Right forelimb (tissue), 1 donor: ENCODE measurements at regions not wholly inside any gene's neighbourhood (a gene's known extent, or its start where the extent isn't known, plus 50 kb on each side); places are given as distances from the start of the nearest gene placed in this dataset.
A peak's percentile ranks its signal among the peaks of the same experiment; 100 is the strongest.

Experiments used
- DNase-seq: peaks from one replicate; pipeline ENCODE4 v3.0.0-alpha.2; 2018

DNA sequence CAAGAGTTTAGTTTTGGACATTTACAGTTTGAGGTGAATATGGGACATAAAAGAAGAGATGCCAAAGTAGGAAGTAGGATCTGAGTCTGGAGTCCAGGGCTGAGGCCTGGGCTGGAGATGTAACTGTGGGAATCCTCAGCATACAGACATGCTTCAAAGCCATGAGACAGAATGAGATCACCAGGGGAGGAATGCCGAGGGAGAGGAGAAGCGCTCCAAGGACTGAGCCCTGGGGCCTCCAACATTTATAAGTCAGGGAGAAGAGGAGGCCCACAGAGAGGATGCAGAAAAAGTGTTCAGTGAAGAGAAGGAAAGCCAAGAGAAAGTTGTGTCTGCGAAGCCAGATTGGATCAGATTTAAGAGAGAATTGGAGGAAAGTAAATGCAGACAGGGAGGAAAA, 277.5 kb upstream of the MYOCD start:
- no peak for DNase-seq

DNA sequence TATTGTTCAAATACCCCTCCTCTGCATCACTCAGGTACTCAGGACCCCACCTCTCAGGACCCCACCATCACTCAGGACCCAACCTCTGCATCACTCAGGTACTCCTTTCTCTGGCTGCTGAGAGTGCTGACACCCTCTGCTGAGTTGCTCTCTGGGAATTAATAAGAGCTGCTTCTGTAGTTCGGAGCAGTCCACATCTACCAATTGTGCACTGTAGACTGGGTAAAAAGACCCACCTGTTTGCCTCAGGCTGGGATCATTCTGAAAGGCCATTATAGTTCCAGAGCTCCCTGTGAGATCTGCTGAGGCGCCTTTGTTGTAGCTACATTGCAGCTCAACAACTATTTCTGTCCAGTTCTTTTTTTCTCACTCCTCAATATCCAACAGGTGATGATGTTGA, 276.3 kb upstream of the MYOCD start:
- DNase-seq, result no peak

DNA sequence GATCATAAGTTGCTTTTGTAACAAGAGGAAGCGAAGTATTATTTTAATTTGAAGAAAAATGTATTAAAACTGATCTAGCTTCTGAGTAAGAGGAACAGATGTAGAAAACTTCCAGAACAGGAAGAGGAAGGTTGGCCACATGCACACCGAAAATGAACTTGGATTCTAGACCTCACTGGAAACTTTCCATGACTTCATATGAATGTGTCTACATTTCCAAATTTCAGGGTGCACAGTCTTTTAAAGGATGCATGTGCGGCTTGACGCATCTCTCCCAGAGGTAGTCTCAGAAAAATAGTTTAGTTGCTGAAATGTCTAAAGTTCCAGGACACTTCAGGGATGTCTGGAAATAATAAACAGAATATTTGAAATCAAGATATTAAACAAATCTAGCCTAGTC, 275.1 kb upstream of the MYOCD start:
- no peak for DNase-seq

DNA sequence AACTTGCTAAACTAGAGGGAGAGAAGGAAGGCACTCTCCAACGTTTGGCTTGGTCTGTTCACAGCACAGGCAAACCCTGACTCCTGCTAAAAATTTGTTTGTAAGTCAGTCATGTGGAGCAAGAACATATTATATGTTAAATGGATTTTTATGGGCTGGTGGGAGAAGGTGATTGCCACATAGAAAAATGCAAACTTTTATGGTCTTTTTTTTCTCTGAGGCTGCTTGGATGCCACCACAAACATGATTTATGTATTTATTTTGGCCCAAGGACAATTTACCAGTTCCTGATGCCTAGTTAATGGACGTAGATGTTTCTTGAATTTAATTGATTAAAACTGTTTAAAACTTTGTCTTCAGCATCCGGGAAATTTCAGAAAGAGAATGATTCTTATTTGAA, 274.2 kb upstream of the MYOCD start:
- DNase-seq, result no peak

DNA sequence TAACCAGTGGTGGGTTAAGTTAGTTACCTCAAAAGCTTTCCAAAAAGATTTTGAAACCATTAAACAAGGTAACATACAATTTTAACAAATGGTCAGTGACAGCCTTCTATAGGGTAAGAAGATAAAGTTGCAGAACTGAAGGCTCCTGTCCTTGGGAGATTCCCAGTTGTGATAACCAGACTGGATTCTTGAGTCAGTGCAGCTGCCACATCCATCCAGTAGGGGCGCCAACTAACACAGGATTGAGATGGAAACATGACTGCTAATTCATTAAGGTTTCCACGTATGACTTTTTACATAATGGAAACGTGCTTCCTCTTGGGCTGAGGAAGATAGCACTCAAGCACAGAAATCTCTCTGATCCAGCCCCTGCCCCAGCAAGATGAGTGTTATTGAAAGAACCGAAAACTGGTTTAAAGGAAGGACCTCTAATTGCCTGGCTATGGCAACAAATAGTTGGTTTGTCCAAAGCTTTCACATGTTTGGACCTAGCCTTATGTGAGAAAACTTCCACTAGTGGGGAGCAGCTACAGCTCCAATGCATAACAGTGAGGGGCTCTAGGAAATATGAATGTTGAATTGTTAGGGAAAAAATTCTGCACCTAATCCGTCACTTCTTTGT, 269.8 kb upstream of the MYOCD start:
- no peak for DNase-seq

DNA sequence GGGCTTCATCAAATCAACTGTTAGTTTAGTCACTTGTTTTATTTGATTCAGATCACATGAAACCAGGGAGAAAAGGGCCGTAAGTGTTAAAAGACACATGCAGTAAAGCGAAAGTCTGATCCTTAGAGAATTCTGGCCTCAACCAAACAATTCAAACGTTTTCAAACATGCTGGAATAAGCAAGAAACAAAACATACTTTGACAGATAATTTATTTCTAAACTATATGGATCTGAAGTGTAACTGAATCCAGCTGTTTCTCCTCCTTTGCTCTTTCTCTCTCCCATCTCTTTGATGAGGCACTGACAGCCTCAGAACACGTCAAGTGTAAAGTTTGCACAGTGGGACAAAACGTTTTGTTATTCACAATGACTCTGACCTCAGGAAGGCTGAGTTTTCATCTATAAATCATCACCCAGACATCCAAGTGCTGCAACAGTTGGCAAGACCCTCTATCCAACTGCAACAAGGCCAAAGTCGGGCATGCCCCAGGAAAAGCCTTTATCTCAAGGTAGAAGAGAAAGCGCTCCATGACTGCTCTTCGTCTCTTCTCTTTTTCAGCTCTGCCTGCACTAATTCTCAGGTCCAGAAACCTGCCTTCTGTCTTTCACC, 267.1 kb upstream of the MYOCD start:
- no peak for DNase-seq

DNA sequence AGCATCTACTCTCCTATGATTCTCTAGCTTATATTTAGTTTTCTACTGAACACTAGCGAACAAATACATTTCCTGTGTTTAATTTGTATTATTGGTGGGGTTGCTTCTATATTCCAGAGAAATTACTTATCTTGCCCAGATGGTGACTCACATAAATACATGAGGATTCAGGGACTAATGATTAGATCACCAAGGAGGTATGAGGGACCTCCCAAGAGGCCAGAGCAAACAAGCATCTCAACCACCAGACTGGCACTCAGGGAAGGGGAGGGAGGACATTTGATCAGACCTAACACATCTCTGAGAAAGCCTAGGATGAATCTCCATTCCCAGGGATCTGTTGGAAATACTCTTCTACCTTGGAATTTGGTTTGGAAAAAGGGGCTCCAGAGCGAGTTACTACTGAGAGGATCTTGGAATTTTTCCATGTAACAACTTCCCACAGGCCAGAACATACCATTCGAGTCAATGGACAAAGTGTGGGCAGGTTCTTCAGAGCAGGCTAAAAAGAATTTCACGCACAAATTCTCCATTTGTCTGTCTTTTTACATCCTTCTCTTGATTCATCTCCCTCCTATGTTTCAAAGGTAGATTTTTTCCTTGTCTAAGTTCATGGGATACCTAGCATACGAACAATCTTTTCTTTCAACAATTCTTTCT, 262.6 kb upstream of the MYOCD start:
- DNase-seq, result no peak

DNA sequence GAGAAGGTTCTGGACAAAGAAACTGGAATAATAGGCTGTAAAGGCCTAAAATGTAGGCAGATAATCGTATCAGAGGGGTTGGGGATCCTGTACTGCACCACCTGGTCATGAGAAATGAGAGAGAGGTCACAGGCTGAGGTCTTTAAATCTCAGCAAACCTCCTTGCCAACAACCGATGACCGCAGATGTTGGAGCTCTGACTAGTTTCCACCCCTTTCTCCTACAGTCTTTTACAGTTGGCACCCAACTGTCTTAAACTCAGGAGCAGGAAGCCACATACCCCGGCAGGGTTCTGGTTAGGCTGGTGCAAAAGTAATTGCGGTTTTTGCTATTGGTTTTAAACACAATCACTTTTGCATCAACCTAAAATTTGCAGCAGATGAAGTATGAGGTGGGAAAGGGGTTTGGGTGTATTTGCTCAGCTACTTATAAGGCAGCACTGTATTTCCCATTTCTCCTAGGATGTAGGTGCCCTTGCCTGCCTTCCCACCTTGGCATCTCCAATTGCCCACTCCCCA, 261.8 kb upstream of the MYOCD start:
- no peak for DNase-seq

DNA sequence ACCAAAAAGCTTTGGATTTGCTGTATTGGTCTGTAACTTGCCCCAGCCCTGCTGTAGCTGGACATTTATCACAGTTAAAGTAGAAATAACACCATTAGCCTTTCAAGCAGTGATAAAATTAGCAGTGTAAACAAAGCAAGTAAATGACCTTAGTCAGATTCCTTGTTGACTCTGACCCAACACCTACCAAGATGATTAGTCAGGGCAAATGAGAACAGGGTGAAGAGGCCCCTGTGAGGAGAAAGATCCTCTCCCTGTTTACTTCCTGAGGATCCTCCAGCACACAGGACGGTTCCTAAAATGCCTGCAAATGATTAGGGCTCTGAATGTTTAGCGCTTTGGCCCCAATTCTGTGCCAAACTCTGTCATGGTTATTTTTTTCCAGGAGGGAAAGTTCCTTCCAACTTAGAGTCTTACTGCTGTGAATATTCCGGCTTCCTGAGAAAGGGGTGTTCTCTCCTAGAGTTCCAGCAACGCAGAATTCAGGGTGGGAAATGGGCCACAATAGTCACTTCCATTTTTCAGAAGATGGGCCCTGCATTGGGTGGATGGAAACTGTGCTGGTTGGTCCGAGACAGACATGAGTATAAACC, 259.0 kb upstream of the MYOCD start:
- DNase-seq, result no peak

DNA sequence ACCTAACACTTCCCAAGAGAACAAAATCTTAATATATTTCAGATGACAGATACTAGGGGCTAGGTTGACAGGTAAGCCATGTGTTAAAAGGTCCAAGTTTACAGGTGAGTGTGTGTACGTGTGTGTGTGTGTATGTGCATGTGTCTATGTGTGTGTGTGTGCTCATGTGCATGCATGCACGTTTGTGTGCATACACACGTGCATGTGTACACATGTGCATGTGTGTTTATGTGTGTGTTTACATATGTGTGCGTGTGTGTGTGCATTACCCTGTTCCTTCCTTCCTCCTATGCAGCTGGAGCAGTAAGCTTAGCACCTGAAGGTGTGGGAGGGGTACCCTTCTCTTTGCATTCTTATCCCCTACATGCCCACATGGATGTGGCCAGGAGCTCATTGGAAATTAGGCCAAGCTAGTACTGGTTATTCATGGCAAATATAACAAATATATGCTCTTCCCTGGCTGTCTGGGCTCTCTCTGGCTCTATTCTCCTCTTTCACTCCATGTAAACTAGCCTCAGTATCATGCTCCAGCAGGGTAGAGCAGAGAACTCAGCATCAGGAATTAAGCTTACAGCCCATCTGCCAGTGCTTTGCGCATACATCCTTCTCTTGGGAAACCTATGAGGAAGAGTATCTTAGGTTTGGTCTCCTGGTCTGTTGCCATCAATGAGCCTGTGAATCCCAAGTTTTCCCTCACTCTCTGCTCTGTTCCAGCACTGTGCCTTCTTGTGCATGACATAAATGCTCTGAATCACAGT, 258.0 kb upstream of the MYOCD start:
- no peak for DNase-seq

DNA sequence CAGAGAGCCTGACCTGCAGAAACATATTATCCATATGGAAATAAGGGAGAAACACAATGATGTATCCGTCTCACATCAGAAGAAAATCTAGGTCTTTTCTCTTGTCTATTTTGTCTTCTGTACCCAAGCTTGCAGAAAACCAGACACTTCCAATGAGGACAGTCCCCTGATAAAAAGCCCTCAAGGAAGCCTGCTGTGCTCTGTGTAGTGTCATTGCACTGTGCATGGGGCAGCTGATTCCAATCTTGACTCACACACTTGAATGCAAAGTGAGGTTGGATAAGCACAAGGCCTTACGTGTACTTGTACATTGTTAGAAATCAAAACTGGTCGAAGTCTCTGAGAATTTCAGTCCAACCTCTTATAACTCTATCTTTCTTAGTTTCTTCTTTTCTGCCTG, 256.6 kb upstream of the MYOCD start:
- no peak for DNase-seq

DNA sequence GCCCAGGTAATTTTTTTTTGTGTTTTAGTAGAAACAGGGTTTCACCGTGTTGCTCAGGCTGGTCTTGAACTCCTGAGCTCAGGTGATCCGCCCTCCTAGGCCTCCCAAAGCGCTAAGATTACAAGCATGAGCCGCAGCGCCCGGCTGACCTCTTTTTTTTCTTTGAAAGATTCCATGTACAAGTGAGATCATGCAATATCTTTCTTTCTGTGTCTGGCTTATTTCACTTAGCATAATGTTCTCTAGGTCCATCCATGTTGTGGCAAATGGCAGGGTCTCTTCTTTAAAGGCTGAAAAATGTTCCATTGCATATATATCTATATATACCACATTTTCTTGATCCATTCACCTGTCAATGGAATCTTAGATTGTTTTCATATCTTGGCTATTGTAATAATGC, 255.0 kb upstream of the MYOCD start:
- no peak for DNase-seq

DNA sequence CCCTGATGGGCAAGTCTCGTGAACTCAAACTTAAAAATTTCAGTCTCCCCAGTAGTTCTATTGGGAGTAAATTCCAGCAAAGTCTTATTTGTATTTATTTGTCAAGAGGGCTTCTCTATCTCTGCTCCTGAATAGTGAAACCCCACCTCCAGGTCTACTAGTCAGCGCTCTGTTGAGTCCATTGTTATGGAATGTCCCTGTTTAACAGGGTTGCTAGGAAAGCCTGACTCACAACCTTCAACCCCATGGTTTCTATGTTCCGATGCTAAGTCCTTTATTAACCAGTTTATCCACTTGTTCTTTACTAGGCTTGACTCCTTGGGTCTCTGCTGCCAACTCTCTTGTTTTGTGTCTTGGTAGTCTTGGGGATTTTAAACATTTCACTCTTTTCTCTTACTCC, 250.7 kb upstream of the MYOCD start:
- DNase-seq, result no peak

DNA sequence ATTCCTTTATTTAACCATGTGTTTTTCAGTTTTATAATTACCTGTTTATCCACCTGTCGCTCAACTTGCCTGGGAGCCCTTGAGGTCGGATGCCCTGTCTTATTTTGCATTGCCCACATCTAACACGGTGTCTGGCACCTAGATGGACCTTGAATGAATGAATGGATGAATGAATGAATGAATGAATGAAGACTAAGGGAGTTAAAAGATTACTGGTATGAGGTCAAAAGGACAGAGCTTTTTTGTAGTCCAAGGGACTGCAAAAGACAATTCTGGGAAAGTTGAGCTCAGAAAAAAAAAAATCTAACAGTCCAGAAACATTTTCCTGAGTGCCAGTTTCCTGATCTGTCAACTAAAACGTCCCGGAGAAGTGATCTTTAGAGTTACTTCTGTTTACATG, 244.6 kb upstream of the MYOCD start:
- no peak for DNase-seq

DNA sequence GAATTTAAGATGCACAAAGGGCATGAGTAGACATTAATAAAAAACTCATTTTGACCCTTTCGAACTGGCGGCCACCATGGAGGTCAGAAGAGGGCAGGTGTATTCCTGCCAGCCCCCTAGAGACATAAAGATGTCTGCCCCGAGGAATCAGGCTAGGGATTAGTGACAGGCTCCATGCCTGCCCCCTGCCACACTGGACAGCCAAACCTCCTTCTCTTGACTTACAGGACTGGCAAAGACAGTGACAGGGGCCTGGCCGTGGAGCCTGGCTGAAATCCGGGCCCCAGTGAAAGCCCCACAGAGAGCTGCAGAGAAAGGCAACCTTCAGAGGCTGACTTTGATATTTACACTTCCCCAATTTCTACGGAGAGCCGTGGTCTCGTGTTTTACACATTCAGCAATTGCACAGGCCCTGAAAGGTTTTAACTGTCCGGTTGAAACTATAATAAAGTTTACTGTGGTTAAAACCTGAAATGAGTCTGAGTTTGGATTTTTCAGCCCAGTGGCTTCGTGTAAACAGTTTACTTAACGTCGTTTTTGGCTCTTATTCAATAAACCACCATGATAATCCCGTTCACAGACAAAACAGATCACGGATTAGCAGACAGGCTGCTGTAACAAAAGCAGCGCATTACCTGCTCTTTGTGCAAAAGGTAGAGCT, 243.9 kb upstream of the MYOCD start:
- no peak for DNase-seq

DNA sequence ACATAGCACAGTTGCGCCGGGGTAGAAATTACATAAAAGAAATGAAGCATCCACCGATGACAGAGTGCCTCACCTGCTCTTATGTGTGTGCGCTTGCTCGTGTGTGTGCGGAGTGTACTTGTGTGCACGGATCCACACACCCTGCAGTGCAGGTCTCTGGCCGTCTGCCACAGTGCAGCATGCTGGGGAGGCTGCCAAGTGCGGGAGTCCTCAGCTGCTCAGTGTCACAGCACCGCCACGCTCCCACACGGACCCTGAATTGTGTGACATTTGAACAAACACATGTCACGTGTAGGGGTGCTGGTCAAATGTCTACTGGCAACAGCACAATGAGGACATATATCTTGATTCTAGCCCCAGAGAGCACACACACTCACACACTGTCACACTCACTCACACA, 243.0 kb upstream of the MYOCD start:
- peak; percentile 50 for DNase-seq

DNA sequence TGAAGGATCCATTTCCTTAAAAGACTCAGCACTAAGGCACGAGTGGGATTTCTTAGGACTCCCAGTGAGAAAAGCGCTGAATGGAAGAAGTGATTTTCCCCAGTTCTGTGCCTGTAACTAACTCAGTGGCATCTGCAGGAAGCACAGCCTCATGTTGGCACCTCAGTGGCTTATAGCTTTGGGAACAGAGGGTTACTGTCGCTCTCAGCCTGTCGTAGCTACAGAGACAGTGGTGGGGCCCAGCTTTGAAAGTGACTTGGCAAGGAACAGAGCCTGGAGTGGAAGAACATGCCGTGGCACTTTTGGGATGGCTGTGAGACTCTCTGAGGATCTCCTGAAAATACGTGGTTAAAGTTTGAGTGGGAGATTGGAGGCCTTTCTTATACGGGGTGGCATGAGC, 242.4 kb upstream of the MYOCD start:
- no peak for DNase-seq

DNA sequence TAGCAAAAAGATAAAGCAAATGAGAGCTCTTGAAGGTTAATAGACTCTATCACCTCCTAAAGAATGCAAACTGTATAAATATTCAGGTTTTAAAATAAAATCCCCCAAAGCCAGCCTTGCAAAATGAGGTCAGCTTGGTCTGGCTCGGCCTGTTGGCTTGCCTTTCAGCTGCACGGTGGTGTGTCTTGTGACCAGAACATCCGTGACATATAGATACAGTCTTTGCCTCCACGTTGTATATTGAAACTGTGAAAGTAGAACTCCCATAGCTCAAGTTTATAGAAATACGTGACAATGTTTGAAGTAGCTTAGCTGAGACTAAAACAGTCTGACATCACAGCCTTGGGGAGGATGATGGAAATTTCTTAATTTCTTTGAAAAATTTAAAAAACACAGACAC, 236.6 kb upstream of the MYOCD start:
- no peak for DNase-seq

DNA sequence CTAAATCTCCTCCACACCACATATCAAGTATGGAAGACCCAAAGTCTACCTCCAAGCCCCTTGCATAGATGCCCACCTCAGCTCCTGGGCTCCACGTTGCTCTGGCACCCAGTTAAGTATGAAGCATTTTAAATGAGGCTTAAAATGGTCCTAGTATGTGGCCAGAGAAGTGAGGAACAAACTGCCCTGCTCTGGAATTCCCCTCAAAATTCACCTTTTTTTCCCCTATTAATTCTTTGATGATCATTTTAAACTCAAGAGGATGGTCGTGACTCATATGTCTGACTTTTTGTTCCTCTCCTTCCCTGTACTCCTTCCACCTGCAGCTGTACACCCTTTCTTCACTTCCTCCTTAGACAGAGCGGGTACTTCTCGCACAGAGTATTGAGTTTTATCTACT, 234.5 kb upstream of the MYOCD start:
- DNase-seq, result no peak

DNA sequence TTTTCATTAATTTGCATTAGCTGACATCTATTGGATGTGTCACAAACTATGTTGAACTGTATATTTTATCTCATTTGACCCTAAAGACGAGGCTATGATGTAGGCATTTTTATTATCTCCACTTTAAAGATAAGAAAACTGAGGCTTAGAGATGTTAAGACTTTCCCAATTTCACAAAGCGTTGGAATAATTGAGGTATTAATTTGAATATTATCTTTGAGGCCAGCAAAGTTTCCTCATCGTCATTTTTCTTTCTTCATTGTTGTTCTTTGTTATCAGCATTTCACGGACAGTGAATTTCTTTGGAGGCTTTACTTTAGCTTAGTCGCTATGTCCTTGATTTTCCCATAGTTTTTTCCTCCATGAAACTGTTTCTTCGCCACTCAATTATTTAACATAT, 227.5 kb upstream of the MYOCD start:
- DNase-seq, result no peak

DNA sequence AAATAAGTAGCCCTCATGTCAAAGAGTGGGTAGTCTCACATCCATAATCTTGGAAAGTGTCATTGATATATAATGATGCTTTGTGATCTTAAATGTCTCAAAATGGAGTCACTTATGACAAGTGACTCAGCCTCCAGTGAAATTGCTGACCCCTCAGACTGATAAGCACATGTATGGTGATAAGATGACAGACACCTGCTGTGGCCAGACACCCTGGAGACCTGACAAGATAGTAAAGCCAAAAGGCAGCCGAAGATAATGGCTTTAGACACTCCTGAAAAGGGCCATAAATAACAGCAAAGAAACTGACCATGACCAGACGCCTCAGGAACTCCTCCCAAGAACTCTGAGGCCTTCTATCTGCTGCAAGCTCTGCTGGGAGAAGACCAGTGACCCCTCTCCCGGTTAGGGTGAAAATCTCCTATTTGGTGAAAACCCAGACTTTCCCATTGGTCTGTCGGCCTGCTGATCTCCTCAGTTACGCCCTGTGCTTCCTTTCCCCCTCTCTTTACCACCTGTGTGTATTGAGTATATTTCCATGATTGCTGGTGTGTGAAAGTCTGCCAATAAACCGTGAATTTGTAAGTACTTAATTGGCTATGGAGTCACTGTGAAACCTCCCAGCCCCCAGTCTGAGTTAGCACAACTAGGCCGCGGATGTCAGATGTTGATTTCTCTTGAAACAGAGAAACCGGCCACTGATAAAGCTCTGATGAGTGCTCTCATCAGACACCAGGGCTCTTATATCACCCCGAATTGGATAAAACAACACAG, 226.7 kb upstream of the MYOCD start:
- DNase-seq, result no peak

DNA sequence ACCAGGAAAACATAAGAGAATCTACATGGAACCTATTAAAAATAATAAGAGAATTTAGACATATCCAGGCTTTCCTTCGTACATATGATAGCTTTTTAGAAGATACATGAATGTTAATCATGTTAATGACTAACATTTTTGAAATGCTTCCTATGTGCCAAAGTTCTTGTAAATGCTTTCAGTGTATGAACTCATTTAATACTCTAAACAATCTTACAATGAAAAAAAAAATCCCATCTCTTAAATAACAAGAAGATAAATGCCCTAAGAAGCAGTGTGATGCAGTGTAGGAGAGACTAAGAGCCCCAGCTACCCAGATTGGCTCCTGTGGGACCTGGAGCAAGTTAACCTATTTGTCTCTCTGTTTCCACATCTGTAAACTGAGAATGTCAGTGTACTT, 220.4 kb upstream of the MYOCD start:
- no peak for DNase-seq
